ELF-1 (cell line): ENCODE measurements at regions not wholly inside any gene's neighbourhood (a gene's known extent, or its start where the extent isn't known, plus 50 kb on each side); places are given as distances from the start of the nearest gene placed in this dataset.

Experiments
- DNase-seq: peaks from one replicate; pipeline ENCODE4 v3.0.0-alpha.2; 2016; ENCODE audit warnings: low read depth, low spot score

- DNase-seq: no peak
Measured at GRCh38 chr9:127553793-127554192, 58.3 kb upstream of the STXBP1 start.

DNA sequence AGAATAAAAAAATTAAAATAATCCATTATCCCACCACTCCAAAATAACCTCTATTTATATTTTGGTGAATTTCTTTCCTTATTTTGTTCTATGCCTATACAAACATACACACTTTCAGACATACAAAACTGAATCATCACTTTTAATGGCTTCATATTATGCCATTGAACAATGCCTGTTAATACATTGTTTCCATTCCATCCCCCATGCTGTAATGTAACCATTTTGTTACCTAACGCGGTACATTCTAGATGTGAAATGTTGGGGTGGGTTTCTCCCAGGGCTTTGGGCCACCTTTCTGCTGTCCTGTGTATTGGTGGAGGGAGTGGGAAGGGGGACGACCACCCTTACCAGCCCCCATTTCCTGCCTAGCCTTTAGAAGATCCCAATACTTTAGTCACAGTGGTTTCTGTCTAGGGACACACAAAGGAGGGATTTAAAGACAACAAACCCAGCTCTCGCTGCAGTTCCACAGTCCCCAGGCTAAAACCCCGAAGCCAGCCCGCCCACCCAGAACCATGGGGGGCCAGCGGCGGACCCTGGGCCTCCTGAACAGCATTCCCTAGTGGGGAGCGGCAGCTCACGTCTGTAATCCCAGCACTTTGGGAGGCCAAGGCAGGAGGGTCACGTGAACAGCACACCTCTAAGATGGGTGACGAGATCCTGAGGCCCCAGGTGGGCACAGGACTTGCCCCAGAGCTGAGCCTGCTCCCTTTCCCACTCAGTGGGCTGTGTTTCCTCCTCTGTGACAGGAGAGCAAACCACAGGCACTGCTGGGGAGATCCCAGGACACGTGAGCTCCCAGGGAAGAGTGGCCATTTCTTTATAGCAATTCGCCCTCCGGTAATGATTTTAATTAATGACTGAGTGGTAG, 56.9 kb upstream of the STXBP1 start:
- DNase-seq: no peak

DNA sequence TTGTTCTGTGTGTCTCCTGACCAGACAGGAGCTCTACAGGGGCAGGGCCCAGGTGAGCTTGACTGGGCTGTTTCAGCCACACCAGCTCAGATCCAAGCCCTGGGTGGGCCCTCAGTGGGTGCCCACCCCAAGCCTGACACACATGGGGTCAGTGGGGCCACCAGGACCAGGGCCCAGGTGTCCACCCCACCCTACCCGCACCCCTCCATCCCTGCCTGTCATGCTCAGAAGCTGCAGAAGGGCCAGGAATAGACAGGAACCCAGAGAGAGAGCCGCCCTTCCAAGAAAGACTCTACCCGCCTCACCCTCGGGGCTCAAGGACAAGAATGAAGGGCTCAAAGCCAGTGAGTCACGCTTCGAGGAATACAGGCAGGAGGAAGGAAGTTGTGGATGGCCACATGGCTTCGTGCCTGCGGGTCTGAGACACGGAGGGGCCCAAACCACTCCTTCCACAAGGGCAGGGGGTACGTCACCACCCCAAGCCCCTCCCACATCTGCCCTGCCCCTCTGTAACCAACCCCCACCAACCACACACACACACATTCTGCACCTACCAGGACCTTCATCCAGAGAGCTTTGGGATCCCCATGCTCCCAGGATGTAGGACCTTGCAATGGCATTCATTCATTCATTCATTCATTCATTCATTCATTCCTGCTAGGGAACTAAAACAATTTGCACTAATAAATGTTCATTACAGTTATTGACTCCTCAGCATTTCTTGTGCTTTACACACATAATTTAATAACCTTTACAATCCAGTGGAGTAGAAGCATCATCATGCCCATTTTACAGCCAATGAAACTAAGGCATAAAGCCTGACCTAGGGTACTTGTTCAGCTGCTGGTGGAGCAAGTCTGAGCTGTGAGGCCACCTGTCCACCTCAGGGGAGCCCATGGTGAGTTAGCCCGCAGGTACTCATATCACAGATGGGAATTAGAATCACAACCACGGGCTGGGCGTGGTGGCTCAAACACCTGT, 55.9 kb upstream of the STXBP1 start:
- DNase-seq: peak; percentile 78

GRCh38 chr9:127556871-127557270, 55.2 kb upstream of the STXBP1 start:
- DNase-seq: no peak

DNA sequence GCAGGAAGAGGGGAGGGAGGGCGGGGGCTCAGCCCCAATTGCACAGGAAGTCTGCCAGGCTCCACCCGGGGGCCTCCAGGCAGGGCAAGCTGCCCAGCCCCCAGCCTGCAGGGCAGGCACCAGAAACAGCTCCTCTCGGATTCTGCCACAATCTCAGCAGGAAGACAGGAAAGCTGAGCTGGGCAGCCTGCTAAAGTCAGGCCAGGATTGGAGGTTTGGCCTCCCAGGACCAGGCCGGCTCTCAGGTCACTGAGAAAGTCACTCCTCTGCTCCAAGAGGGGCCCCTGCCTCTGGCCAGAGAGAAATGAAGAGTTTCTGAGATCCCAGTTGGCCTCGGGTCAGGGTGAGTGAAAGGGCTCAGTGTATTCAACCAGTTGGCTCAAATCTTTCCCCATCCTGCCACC, 54.6 kb upstream of the STXBP1 start:
- DNase-seq: peak; percentile 61

GRCh38 chr9:127557998-127558546, 54.0 kb upstream of the STXBP1 start:
- no peak for DNase-seq

GRCh38 chr9:127558581-127559246, 53.4 kb upstream of the STXBP1 start:
- DNase-seq: no peak

GRCh38 chr9:127559247-127559680, 52.8 kb upstream of the STXBP1 start:
- DNase-seq: no peak

DNA sequence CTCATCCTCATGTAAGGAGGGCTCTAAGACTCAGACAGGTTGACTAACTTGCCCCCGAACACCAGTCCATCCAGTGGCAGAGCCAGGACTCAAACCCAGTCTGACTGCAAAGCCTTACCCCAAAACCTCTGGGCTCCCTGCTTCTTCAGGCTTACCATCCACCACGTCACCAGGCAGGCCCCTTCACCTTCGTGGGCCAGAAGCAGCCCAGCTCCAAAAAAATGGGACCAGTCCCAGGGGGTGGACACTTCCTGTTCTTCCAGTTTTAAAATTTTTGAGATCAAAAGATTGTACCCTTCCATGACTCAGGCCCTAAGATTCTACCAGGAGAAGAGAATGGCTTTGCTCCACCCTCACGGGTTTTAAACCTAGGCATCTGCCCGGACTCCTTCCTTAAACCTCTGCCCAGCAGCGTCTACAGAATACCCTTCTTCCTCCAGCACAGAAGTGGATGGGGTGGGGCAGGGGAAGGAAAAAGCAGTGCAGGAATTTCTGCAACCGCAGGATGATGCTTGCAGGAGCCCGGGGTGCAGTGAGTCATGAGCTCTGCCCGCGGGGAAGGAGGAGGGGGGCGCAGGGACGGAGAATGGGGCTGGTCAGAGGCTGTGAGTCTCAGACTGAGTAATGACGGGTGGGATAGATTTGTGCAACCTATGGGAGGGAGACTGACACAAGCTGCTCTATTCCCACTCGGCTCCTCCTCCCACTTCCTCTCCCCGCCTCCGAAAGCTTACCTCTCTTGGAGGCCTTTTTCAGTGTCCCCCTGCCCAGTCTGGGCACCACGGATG, 50.4 kb upstream of the STXBP1 start:
- peak; percentile 92 for DNase-seq
